Activated CD8-positive, alpha-beta memory T cell treated with anti-CD3 and anti-CD28 coated beads for 36 hours (primary cell): ENCODE measurements at regions not wholly inside any gene's neighbourhood (a gene's known extent, or its start where the extent isn't known, plus 50 kb on each side); places are given as distances from the start of the nearest gene placed in this dataset.

Source experiments
- CTCF ChIA-PET: fragments of 350-600 bp; sonication (Branson Sonifier 250); formaldehyde crosslinking; loops from one replicate; lab custom pipeline; 2021; ENCODE audit warnings: antibody characterized with exemption; lab: Charles Lee
- POLR2A ChIA-PET: fragments of 350-600 bp; sonication (Branson Sonifier 250); formaldehyde crosslinking; loops from one replicate; lab custom pipeline; 2021; ENCODE audit warnings: antibody characterized with exemption; lab: Charles Lee

DNA sequence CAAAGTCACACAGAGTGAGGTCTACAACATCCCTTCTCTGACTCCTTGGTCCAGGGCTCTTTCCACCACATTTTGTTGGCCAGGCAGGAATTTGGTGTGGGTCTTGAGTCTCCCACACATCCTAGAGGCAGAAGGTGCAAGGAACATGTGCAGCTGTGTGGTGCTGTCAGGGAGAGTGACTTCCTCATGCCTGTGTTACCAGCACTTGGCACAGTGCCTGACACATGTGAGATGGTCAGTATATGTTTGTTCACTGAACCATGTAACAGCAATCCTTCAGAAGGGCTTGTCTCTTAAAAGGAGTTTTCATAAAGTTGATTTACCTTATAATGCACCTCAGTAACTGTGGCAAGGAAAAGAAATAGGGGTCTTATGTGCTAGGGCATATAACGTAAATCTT, 168.5 kb downstream of the CDC5L start:
- CTCF ChIA-PET: no interaction called here

DNA sequence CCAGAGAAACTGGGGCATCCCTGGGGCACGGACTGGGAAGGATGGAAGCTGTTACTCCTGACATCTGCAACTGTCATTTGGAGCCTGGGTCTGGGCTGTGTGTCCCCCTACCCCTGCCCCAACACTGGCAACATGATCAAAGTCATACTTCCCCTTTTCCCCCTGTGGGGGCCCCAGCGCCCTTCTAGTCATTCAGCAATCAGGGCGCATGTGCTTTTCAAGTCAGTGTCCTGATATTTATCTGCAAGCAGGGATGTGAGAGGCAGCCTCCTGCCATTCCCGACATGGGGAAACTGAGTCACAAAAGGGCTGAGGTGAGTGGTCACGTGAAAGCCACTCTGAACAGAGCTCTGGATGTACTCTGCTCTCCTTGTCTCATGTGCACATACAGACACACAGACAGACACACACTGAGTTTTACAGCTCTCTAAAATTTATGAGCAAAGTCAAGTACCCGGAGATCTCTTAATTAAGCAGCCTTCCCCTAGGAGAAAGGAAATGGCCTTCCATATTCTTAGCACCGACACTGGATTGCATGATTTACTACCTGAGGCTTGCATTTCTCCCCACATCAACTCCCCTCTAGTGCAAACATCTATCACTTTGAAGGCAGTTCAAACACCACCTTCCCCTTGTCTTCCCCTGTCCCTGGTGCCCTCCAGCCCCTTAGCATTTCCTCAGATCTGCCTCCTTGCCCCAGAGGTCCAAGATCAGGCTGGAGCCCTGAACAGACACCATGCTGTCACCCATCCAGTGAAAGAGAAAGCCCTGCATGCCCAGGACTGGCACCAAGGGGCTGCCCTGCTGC, 170.7 kb downstream of the CDC5L start:
- ChIA-PET POLR2A (no interaction called here), CTCF (no interaction called here)

More for the DNA sequence above, 168.5 kb downstream of the CDC5L start:
- POLR2A ChIA-PET: no interaction called here

DNA sequence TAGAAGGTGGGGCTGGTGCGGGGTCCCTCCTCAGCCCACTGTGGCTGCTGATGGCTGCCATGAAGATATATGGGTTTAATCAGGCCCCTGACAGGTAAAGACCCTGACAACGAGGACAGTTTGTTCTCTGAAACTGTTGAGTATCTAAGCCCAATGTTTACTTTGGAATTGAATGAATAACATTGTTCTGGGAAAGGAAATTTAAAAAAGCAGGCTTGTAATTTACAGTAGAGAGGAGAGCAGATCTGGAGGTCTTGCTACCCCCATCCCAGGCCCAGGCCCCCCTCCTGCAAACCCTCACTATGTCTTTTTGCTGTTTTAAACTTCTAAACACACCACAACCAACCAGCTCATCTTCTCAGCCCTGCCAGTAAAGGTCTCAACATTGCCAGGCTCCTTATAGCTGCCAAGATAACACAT, 171.3 kb downstream of the CDC5L start:
- POLR2A ChIA-PET: no interaction called here
- CTCF ChIA-PET: no interaction called here

DNA sequence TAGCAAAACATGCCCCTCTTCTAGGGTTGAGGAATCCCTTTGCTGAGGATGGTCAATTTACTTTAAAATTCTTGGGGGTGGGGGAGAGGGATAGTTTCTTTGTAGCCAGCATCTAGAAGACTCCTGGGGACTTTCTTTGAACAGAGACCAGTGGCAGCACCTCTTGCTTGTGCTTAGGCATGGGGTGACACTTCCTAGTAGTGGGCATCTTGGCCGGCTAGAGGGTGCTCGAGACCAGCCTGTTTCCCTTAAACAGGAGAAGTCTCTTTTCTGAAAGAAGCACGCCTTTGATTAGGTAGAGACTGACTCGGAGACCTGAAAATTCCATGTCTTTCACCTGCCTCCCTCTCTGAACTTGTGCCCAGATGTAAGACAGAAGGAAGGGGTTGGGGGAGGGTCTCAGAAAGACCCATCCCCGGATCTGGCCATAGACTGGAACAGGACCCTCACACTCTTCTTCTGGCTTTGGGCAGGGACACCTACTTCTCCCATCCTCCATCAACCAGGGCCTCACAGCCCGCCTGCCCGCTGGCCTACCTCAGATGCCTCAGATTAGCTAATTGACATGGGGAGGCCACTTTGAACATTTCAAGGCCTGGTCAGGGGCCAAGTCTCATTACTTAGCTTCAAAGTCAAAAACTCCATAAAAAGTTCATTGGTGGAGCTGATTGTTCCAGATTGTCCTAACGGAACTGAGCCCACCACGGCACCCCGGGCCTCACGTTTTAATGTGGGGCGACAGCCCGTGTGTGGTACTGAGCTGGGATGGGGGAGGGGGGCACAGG, 172.2 kb downstream of the CDC5L start:
- CTCF ChIA-PET: no interaction called here

DNA sequence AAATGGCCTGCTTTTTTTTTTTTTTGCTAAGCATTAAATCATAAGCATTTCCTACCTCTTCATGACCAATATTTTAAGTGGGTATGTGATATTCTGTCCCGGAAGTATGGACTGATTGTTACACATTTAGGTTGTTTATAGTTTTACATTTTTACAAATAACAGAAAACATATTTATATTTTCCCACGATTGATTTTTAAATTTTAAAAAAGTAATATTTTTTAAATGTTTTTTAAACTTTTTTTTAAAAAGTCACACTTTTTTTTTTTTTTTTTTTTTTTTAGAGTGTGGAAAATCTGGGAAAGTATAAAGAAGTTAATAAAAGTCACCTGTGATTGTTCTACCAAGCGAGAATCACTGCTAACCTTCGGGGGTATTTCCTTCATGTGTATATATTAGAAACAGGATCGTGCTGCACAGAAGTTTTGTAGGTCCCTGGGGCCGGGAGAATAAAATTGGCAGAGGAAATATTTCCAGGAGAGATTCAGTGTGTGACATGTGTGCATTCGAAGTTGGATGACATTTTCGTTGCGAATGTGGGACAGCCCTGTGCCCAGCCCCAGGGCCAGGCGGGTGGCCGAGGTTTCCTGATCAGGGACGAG, 173.1 kb downstream of the CDC5L start:
- ChIA-PET CTCF (no interaction called here), POLR2A (interaction anchor here (0.5 kb wide), 1 partner anchor 323 kb away, joined by 3 read pairs; no protein-coding TSS in a partner anchor)

More for the DNA sequence above, 172.2 kb downstream of the CDC5L start:
- POLR2A ChIA-PET: no interaction called here

DNA sequence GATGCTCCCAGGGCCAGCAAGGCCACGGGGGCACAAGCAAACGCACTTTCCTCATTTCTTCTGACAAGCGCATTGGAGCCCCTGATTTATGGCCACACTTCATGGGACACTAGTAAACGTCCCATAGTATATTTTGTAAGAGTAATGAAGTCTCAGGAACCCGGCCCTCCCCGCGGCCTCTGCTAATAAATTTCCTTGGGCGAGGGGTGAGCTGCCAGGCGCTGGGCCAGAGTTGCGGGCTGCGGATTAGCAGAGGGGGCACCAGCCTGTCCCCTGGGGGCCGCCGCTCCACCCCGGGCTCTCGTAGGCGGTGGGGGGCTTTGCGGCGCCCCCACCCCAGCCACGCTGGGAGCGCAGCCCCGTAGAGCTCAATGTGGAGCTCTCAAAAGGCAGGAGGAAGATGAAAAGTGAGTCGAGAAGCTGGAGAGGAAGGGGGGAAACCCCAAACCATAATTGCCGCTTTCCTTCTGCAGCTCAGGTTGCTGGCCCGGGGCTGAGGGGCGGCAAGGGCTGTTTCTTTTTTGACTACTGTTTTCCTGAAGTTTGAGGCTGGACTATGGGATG, 173.6 kb downstream of the CDC5L start:
- ChIA-PET POLR2A (interaction anchor here (0.5 kb wide), 1 partner anchor 322 kb away, joined by 3 read pairs; no protein-coding TSS in a partner anchor), CTCF (no interaction called here)

DNA sequence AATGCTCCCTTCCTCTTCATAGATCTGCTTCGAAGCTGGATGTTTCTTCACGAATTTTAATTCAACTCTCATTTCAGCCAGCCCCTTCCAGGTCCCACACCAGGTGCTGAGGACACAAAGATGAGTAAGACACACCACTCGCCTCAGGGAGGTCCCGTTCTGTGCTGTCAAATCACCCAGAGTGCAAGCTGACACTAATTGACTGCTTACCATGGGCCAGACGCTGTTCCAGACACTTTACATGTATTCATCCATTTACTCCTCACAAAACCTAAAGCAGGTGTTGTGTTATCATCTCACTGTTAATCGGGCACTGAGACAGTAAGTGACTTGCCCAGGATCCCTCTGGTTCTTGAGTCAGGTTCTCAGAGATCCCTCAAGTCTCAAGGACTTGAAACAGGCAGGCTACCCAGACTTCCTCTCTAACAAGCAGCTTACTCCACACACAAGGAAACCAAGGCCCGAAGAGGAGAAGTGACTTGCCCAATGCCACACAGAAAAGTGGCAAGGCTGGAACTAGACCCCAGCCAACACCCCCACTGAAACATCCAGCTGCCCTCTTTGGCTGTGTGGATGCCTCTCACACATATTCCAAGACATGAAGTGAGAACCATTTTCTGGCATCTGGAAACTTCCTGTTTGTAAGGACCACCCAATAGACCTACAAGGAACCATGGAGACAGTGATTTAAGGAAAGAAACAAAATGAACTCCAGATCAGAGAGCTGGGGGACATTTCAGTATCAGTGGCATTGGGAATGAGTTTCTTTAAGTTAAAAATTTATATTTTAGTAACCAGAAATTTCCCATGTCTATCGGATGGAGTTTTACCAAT, 174.5 kb downstream of the CDC5L start:
- CTCF ChIA-PET: interaction anchor here (1.3 kb wide), 1 partner anchor 86 kb away, joined by 4 read pairs; no protein-coding TSS in a partner anchor
- POLR2A ChIA-PET: no interaction called here

DNA sequence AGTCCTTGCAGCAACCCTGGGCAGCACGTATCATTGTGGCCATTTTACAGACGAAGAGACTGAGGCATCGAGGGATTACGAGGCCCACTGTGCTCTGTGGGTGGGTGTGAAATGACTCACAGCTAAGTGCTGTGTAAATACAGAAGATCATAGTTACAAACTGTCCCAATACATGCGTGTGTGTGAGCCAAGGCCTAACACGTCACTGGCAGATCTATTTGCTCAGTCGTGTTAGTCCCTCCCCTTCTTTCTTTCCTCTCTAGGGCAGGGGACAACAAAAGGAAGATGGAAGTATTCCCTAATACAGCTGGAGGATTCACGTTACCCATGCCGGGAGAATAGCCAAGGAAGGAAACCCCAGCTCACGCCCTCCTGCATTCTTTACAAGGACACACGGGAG, 175.9 kb downstream of the CDC5L start:
- CTCF ChIA-PET: no interaction called here

DNA sequence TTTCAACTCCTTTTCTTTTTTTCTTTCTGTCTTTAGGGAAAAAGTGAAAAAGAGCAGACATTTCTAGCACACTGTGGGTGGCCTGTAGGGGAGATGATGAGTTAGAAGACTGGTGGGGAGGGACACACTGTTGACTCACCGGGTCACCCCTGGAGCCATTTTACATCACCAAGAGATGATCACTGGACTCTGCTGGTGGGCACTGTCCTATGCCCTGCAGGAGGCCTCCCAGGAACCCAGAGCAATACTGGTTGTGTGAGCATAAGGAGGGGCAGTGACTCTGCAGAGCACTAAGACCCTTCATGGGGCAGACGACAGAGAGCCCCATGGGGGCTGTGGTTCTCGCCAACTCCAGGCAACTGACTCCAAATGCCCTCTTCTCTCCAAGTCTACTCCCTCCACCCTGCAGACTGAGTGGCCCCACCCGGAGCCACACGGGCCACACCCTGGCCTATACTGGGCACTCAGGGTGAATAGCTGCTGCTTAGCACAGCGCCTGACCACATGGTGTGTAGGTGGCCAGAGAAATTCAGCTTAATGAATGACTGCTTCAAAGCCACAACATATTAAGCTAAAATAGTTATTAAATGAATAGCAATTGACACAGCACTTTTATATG, 177.5 kb downstream of the CDC5L start:
- POLR2A ChIA-PET: no interaction called here

More for the DNA sequence above, 175.9 kb downstream of the CDC5L start:
- POLR2A ChIA-PET: no interaction called here

DNA sequence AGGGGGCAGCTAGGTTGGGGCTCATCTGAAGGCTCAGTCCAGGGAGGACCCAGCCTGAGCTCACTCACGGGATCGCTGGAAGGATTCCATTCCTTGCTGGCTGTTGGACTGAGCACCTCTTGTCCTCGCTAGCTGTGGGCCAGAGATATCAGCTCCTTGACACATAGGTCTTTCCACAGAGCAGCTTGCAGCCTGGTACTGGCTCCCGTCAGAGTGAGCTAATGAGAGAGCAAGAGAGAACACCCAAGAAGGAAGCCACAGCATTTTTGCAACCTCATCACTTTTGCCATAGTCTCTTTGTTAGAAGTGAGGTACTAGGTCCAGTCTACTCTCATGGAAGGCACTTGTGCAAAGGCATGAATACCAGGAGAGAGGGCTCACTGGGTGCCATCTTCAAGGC, 179.9 kb downstream of the CDC5L start:
- CTCF ChIA-PET: interaction anchor here (1.9 kb wide), 1 partner anchor 92 kb away, joined by 5 read pairs; no protein-coding TSS in a partner anchor

More for the DNA sequence above, 177.5 kb downstream of the CDC5L start:
- CTCF ChIA-PET: no interaction called here

DNA sequence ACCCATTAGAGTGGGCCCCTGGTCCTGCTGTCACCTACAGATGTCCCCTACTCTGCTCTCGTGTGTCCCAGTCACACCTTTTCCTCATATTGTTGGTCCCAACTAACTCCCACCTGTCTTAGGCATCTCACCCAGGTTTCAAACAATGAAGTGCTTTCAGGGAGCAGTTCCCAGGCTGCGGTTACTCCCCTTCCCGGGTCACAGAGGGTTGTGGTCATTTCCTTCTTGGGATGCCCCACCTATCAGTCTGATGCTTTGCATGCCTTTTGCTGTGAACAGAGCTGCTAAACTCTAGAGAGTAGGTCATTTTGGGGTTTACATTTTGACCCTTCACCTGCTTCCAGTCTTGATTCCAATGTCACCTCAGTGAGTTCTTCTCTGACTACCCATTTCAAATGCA, 181.6 kb downstream of the CDC5L start:
- ChIA-PET CTCF (no interaction called here), POLR2A (no interaction called here)

More for the DNA sequence above, 179.9 kb downstream of the CDC5L start:
- POLR2A ChIA-PET: no interaction called here

DNA sequence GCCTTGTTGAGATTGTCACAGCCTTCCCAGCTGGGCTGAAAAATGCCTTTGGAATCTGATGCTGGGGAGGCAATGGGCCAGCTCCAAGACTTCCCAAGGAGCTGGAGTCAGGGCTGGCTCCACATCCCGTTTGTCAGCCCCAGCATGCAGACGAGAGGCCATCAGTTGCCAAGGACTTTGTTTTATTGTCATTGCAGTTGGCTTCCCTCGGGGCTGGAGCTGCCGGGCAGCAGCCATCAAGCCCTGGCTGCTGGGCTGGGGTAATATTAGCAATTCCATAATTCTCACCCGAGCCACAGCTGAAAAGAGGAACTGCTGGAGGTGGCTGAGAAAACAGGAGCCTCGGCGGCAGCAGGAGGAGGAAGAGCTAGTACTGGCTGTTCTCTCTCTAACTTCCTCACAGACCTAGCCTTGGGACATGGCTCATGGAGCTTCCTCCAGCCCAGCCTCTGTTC, 182.5 kb downstream of the CDC5L start:
- ChIA-PET POLR2A (no interaction called here), CTCF (no interaction called here)

DNA sequence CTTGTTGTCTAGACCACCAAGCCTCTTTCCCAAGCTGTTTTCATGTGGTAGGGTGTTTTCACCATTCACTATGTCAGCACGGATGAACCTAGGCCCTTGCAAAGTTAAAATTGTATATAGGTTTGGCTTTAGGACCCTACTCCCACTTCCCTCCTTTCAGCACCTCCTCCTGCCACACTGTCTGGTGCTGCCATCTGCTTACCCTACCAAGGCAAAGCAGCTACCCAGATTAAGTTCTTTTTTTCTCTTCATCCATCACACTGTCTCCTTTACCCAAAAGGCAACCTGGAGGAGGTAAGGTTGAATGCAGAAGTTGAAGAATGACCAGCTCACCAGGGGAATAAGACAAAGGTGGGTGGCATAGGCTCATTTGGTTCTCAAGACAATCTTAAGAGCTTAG, 184.0 kb downstream of the CDC5L start:
- CTCF ChIA-PET: no interaction called here
- POLR2A ChIA-PET: no interaction called here

DNA sequence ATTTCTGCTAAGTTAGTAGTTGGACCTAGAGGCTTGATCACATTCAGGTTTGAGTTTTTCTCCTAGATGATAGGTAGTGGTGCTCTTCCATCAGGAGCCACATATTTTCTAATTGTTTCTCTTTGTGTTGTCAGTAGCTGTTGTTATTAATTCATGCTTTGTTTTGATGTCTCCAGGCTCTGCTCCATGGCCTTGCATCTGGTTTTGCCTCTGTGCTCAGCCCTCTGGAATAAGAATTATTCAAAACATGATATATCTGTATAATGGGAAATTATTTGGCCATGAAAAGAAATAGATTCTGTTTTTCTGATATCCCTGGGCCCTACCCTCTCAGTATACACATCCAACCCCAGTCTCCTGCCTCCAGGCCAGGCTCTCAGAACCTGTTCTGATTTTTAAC, 184.8 kb downstream of the CDC5L start:
- ChIA-PET POLR2A (no interaction called here), CTCF (no interaction called here)

DNA sequence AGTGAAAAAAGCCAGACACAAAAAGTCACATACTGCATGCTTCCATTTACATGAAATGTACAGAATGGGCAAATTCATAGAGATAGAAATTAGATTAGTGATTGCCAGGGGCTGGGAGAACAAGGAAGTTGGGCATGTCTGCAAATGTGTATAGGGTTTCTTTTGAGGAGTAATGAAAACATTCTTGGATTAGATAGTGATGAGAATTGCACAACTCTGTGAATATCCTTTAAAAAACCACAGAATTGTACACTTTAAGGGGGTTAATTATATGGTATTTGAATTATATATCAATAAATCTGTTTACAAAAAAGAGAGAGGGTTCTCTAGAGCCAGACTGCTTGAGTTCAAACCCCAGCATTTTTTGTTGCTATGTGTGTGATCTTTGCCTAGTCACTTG, 188.1 kb downstream of the CDC5L start:
- ChIA-PET CTCF (no interaction called here), POLR2A (no interaction called here)

DNA sequence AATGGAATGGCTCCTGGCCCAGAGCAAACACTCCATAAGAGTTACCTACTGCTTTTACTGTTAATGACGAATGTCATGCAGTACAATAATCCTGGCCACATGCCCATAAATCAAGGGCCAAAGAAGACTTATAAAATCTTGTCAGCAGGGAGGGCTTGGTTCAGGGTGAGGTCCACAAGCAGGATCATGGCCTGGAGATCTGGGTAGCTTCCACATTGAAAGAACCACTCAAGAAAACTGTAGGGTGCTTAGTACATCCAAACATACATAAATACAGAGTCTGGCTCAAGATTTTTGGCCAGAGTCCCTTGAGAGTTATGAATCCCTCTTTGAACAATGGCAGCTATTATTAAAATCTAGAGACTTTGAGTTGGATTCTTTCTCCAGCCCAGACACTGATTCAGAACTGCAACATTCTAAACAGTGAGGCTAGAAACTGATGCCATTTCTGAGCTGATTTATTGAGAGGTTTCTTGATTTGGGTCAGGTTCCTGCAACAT, 188.7 kb downstream of the CDC5L start:
- POLR2A ChIA-PET: no interaction called here
- CTCF ChIA-PET: no interaction called here

DNA sequence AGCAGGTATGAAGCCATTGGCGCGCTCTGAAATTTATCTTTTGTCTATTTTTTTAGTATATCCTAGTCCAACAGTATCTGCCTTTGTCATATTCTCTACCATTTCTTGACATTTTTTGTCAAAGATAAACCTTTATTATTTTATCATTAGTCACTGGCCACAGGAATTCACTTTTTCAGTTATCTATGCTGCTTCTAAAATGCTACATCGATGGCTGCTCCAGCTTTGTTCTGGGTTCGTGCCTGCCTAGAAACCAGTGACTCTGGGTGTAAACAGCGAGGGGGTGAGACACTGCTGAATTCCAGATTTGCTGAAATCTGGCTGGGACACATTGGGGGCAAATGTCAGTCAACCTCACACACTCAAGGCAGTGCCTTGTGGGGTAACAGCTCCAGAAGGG, 193.4 kb downstream of the CDC5L start:
- ChIA-PET POLR2A (no interaction called here), CTCF (no interaction called here)

DNA sequence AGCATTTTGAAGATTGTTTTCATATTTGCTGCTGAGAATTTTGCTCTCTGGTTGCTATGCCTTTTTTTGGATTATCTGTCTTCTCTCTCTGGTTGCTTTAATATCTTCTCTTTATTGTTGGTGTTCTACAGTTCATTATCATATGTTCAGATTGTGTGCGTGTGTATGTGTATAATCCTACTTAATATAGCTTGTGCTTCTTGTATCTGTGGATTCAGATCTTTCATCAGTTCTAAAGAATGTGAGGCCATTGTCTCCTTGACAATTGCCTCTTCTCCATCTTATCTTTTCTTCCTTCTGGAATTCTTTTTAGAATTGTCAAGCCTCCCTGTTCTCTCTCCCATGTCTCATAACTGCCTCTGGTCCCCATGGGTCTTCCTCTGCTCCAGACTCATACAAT, 195.4 kb downstream of the CDC5L start:
- POLR2A ChIA-PET: no interaction called here
- CTCF ChIA-PET: no interaction called here
